ENCODE measurements at regions not wholly inside any gene's neighbourhood (a gene's known extent, or its start where the extent isn't known, plus 50 kb on each side); places are given as distances from the start of the nearest gene placed in this dataset.

DNA sequence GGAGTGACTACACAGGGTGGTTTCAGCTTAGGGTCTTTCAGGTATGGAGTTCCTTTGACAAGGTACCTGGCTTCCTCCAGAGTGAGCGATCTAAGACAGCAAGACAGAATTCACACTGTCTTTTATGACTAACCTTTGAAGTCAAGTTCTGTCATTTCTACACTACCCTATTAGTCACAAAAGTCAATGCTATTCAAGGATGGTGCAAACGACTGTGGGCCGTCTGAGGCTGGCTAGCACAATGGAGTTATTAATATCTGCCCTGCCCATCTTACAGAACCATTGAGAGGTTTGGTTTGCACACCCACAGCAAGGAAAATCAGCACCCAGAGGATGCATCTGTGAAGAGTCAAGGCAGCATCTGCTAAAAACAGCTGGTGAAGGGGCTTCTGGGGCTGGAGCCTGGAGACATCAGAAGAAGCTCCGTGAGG, 62.9 kb upstream of the XCR1 start:
- no peak for DNase-seq (ENCODE audit: low read depth in 2 of 2)

DNA sequence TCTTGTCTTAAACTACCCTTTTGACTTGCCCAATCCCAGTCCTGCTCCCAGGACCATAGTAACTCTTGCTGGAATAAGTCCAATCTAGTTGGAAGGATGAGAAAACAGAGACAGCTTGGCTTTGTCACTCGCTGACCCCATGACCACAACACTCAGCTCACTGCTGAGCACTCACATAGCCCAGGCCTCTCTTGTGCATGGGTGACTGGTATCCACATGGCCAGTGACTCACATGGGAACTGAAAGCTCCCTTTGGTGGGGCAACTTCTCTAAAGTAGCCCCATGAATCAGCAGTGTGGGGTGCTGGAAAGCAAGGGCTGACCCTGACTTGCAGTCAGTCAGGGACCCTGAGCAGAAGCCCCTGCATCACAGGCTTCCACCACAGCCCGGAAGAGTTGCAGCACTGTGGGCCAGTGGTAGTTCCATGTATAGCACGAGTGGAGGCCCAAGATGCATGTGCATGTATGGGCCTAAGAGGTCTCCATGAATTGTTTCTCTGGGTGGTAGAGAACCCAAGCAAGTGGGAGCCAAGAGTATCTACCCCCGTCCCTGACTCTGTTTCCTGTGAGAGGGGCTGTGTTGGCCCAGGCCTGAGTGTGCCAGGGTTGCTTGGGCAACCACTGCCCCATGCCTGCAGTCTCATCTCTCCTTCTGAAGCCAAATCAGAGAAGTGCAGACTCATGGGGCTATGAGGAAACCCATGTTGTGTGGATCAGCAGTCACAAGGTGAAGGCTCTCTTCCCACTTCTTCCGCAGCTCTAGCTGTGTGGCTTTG, 62.1 kb upstream of the XCR1 start:
- peak in 1 of 2 donors; percentile 50 for DNase-seq (ENCODE audit: low read depth in 2 of 2)

DNA sequence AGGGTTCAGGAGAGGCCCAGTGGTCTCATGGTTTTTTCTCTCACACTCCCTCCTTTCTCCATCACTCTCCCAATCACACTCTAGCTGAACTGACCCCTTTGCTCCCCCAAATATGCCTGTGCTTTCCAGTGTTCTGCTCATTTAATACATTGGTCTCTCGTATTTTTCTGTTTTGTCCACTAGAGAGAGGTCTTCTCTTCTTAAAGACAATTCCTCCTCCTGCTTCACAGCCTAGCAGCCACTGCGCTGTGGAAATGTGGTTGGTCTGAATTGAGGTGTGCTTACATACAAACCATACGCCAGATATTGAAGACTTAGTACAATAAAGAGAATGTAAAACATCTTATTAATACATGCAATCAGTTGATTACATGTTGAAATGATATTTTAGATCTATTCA, 60.6 kb upstream of the XCR1 start:
- no peak for DNase-seq (ENCODE audit: low read depth in 2 of 2)

DNA sequence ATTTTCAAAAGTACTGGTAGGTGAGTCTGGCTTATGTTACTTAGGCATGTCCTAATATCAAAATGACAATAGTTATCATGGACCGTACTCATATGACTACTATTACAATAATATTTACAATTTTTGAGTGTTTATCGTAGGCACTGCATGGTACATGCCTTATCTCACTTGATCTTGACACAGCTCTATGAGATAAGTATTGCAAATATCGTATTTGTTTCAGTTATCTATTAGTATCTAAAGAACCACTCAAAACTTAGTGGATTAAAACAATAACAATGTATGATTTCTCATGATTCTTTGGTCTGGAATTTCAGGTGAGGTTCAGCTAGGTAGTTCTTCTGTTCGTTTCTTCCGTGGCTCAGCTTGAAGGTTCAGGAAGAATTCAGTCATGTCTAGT, 59.7 kb upstream of the XCR1 start:
- no peak for DNase-seq (ENCODE audit: low read depth in 2 of 2)

DNA sequence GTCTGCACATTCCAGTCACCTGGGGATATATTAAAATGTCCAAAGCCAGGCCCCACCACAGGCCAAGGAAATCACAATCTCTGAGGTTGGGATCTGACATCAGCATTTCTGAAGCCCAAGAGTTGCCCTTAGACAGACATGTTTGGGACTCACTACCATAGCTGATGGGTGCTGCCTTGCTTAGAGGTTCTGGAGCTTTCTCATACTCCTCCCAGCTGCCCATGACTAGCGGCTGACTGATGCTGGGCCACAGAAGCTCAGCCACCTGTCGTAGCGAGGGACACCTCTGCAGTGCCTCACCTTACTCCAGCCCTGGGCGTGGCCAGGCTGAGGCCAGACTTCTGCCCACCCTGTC, 58.8 kb upstream of the XCR1 start:
- DNase-seq (ENCODE audit: low read depth in 2 of 2), result no peak

DNA sequence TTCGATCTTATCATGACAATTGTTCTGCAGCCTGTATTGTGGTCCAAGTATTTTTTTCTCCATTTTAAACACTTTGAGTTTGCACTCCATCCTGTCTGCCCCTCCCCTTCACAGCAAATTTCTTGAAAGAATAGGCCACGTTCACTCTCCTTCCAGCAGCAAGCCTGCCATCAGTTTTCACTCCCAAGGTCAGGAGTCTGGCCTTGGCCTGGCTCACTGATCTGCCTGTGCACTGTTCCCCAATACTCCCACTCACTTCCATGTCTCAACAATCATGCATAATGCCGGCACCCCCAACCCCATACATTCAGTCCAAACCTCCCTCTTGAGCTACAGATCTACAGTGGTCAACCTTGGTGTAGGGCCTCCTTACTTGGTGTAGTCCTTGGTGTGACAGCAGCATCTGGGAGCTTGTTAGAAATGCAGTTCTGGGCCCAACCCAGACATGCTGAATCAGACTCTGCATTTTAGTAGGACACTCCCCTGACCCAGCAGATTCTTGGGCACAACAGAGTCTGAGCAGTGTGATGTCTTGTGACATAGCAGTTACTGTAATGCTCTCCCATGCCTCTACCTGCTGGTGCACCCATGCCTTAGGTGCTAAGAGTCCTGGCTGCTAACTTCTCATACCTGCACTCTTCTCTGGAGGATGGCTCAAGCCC, 58.3 kb upstream of the XCR1 start:
- DNase-seq (ENCODE audit: low read depth in 2 of 2), result no peak

DNA sequence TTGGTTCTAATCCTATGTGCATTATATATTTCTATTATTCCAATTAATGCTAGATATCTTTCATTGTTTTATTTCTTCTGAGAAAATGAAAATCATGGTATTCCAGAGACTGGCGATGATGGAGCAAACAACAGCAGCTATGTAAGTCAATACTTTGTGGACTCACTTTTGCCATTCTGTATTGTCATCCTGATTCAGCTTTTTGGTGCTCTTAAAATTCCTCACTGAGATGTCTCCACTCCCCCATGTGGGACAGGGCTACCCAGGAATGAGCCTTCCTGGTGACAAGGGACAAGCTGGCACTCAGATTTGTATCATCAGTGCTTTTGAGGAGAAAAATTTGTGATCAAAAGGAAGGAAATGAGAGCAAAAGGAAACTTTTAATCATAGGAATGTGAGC, 56.7 kb upstream of the XCR1 start:
- no peak for DNase-seq (ENCODE audit: low read depth in 2 of 2)

DNA sequence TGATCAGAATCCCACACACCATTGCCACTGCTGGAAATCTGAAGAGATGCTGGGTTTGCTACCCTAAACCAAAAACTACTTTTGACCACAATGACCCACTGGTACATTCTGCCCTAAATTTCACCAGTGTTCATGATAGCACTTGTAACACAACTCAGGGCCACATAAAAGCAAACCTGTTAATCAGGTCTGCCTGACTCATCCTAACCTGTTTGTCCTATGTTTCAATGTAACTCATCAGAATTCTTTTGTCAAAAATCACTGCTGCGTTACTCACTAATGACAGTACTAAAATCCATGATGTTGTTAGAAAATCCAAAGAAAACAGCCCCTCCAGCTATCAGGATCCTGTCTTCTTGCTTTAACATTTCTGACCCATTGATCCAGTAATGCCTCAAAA, 55.6 kb upstream of the XCR1 start:
- DNase-seq (ENCODE audit: low read depth in 2 of 2), result no peak

DNA sequence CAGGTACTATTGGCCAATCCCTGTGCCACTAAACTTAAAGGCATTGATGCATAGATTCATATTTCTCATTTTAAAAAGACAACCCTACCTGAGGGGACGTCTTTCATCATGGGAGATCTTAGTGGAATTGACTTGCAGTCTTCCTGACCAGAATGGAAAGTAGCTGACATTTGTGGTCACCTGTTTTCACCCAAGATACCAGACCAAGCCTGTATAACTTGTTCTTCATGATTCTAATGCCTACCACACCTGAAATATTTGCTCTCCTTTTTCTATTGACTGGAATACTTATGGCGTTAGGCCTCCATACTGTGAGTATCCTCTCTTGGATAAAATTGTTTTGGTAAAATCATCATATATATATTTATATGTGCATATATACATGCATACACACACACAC, 54.7 kb upstream of the XCR1 start:
- no peak for DNase-seq (ENCODE audit: low read depth in 2 of 2)

DNA sequence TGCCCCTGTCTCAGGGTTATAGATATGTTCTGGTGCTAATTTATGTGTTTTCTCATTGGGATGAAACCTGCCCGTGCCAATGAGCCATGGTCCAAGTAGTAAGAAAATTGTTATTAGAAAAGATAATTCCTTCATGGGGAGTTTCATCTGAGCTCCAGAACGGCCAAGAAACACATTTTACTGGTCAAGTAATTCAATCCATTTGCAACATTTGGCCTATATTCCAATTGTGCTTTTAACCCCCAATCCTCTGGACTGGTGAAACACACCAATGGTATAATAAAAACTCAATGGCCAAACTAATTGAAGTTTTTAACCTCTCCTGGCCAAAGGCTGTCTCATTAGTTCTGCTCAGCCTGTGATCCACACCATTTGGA, 53.7 kb upstream of the XCR1 start:
- no peak for DNase-seq (ENCODE audit: low read depth in 2 of 2)

DNA sequence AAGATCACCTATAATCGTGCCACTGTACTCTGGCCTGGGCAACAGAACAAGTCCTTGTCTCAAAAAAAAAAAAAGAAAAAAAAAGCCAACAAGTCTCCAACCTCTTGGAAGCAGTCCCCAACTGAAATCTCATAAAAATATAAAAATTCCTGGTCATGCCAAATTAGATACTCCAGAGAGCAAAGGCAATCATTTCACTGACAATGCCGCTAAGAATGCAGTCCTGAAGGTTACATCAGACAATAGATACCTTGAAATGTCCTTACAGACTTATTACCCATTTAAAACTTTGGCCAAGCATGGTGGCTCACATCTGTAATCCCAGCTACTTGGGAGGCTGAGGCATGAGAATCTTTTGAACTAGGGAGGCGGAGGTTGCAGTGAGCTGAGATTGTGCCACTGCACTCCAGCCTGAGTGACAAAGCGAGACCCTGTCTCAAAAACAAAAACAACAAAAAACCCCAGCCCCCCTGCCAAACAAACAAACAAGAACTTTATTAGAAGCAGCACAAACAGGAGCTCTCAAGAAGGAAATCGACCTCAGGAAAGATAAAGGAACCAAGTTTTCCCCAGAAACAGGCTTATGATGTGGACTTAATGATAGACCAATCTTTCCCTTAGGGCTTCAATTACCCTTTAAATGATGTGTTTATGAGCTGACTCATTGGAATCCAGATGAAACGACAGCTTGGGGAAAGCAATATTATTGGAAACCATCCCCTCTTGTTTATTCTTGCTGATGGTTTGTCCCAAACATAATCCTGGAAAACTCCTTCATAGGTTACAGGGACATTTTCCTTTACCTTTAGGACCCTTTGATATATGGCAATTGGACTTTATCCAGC, 53.1 kb upstream of the XCR1 start:
- no peak for DNase-seq (ENCODE audit: low read depth in 2 of 2)

DNA sequence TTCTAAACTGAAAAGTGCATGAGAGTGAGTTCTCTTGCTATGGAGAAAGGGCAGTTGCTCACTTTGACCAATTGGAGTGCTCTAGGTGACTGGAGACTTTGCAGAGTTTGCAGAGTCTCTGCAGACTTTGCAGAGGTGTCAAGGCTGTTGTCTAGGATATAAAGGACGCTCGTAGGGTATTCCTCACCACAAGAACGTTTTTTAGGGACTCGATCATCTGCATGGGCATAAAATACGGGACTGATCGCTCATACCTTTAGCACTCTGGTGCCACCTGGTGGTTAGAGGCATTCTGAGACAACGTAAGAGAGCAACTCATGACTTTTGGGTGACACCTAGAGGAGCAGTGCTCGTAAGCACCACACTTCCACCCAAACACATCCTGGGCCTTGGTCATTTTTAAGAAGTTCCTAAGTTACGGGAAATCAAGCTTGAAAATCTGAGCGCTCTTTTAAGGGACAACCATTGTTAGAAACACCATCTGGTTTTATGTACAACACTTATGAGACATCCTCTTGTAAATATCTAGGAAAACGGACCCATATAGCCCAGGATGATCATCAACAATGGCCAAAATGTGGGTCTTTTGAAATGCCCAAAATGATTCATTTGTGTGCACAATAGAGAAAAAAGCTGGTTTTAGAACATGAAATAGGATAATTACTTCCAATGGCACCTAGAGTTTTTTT, 51.6 kb upstream of the XCR1 start:
- DNase-seq (ENCODE audit: low read depth in 2 of 2), result peak; percentile 67 to 75

Measured in stimulated activated CD8-positive, alpha-beta memory T cell treated with anti-CD3 and anti-CD28 coated beads, Interleukin-15, amount 100 ng/mL, for 48 hours (primary cell).